Activated T-helper 17 cell treated with anti-CD3 and anti-CD28 coated beads, Interleukin-2, amount 50 U/mL, for 72 hours (primary cell): ENCODE measurements at regions not wholly inside any gene's neighbourhood (a gene's known extent, or its start where the extent isn't known, plus 50 kb on each side); places are given as distances from the start of the nearest gene placed in this dataset.

ENCODE experiments used
- ATAC-seq: fragments of 150-1000 bp; cut with Tn5 transposase; replicated peaks from 2 replicates; pipeline ENCODE4 v1.10.0; 2021; ENCODE audit warnings: mild to moderate bottlenecking, moderate library complexity
- H3K27ac Mint-ChIP-seq: one replicate; pipeline ENCODE4 v1.8.0; 2022; ENCODE audit warnings: mixed read lengths
- H3K27me3 Mint-ChIP-seq: one replicate; pipeline ENCODE4 v1.8.0; 2022; ENCODE audit warnings: mixed read lengths
- H3K36me3 Mint-ChIP-seq: one replicate; pipeline ENCODE4 v1.8.0; 2022; ENCODE audit warnings: low read depth, mild to moderate bottlenecking, mixed read lengths
- H3K4me1 Mint-ChIP-seq: one replicate; pipeline ENCODE4 v1.8.0; 2022; ENCODE audit warnings: mixed read lengths
- H3K4me3 Mint-ChIP-seq: one replicate; pipeline ENCODE4 v1.8.0; 2022; ENCODE audit warnings: mild to moderate bottlenecking, mixed read lengths
- H3K9me3 Mint-ChIP-seq: one replicate; pipeline ENCODE4 v1.8.0; 2022; ENCODE audit warnings: mixed read lengths

DNA sequence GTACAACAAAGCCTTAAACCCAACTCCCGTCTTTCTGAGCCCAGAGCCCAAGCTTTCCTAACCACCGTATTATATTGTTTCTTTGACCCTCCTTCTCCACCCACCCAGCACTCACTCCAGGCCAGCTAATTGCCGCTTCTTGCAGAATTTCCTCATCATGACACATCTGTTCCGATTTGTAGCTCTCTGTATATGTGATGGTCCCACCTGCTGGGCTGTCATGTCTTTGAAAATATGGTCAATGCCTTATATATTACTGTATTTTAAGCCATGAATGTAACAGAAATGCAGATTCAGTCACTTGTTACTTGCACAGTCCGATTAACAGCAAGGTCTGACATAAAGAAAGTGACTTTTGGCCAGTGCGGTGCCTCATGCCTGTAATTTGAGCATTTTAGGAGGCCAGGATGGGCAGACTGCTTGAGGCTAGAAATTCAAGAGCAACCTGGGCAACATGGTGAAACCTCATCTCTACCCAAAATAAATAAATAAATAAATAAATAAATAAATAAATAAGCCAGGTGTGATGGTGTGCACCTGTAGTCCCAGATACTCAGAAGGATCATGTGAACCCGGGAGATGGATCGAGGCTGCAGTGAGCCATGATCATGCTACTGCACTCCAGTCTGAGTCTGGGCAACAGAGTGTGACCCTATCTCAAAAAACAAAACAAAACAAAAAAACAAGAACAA lies 359.8 kb downstream of the ATP23 start:
- no peak overlapping the region for H3K4me3 Mint-ChIP-seq
- no peak for ATAC-seq
- no peaks in the 10 kb centered on the region for H3K4me1 Mint-ChIP-seq
- H3K36me3 Mint-ChIP-seq: no peaks in the 10 kb centered on the region
- H3K27me3 Mint-ChIP-seq: peaks cover 24% of the 10 kb centered on the region
- no peak overlapping the region for H3K27ac Mint-ChIP-seq
- H3K9me3 Mint-ChIP-seq: no peaks in the 10 kb centered on the region

GRCh38 chr12:58301730-58302122 lies 360.4 kb downstream of the ATP23 start:
- peaks cover 23% of the 10 kb centered on the region for H3K27me3 Mint-ChIP-seq
- no peak overlapping the region for H3K4me3 Mint-ChIP-seq
- no peaks in the 10 kb centered on the region for H3K4me1 Mint-ChIP-seq
- ATAC-seq: no peak
- H3K36me3 Mint-ChIP-seq: no peaks in the 10 kb centered on the region
- H3K27ac Mint-ChIP-seq: no peak overlapping the region
- no peaks in the 10 kb centered on the region for H3K9me3 Mint-ChIP-seq

DNA sequence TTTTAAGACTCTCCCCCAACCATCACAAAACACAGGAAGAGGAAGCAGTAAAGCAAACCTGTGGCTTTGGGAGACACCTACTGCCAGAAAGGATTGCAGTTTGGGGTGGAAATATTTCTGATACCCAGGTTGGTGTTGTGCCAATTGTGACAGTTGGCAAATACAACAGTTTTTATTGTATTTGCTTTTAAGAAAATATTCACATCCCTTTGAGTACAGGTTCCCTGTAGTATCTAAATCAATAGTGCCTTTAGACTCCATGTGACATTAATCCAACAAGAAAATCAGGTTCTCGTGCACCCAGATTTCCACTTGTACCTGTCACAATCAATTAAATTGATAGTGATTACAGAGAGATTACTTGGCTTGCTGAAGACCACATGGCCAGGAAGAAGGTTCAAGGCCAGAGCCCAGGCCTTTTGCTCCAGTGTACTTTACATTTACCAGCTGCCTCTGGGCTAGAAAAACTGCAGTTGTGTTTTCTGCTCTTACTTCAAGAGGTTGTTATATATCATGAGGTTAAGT lies 361.2 kb downstream of the ATP23 start:
- ATAC-seq: no peak

GRCh38 chr12:58306266-58307000 lies 365.1 kb downstream of the ATP23 start:
- no peak overlapping the region for H3K4me3 Mint-ChIP-seq
- no peaks in the 10 kb centered on the region for H3K9me3 Mint-ChIP-seq
- no peak for ATAC-seq
- peaks cover 13% of the 10 kb centered on the region for H3K27me3 Mint-ChIP-seq
- H3K4me1 Mint-ChIP-seq: no peaks in the 10 kb centered on the region
- no peak overlapping the region for H3K27ac Mint-ChIP-seq
- no peaks in the 10 kb centered on the region for H3K36me3 Mint-ChIP-seq

More for the DNA sequence above, 361.2 kb downstream of the ATP23 start:
- H3K4me3 Mint-ChIP-seq: no peak overlapping the region
- no peaks in the 10 kb centered on the region for H3K4me1 Mint-ChIP-seq
- no peaks in the 10 kb centered on the region for H3K9me3 Mint-ChIP-seq
- H3K27ac Mint-ChIP-seq: no peak overlapping the region
- peaks cover 16% of the 10 kb centered on the region for H3K27me3 Mint-ChIP-seq
- H3K36me3 Mint-ChIP-seq: no peaks in the 10 kb centered on the region

DNA sequence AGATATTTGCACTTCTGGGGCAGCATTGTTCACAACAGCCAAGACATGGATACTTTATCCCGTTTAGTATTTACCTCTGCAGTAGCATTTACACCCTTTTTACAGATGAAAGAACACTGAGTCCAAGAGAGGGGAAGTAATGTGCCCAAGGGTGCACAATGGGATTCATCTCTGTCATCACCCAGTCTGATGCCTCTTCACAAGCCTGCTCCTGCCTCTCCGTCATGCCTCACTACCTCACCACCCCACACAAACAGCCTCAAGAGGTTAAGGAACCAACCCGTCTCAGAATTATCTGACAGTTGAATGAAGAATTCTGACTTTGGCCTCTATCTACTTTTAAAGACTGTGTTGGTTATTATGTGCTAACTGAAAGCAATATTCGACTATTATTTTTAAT lies 368.4 kb downstream of the ATP23 start:
- Mint-ChIP-seq H3K9me3 (no peaks in the 10 kb centered on the region), H3K4me1 (no peaks in the 10 kb centered on the region), H3K27ac (no peak overlapping the region), H3K36me3 (no peaks in the 10 kb centered on the region), H3K27me3 (peaks cover 10% of the 10 kb centered on the region), H3K4me3 (no peak overlapping the region)
- ATAC-seq: no peak

GRCh38 chr12:58310368-58310767 lies 369.0 kb downstream of the ATP23 start:
- Mint-ChIP-seq H3K36me3 (no peaks in the 10 kb centered on the region), H3K9me3 (no peaks in the 10 kb centered on the region), H3K4me1 (no peaks in the 10 kb centered on the region), H3K4me3 (no peak overlapping the region), H3K27ac (no peak overlapping the region), H3K27me3 (peaks cover 10% of the 10 kb centered on the region)
- ATAC-seq: no peak

- no peaks in the 10 kb centered on the region for H3K4me1 Mint-ChIP-seq
- no peak for ATAC-seq
- H3K9me3 Mint-ChIP-seq: no peaks in the 10 kb centered on the region
- no peak overlapping the region for H3K27ac Mint-ChIP-seq
- H3K36me3 Mint-ChIP-seq: no peaks in the 10 kb centered on the region
- H3K4me3 Mint-ChIP-seq: no peak overlapping the region
- H3K27me3 Mint-ChIP-seq: peaks cover 10% of the 10 kb centered on the region
Measured at GRCh38 chr12:58310809-58311622, 369.6 kb downstream of the ATP23 start.

DNA sequence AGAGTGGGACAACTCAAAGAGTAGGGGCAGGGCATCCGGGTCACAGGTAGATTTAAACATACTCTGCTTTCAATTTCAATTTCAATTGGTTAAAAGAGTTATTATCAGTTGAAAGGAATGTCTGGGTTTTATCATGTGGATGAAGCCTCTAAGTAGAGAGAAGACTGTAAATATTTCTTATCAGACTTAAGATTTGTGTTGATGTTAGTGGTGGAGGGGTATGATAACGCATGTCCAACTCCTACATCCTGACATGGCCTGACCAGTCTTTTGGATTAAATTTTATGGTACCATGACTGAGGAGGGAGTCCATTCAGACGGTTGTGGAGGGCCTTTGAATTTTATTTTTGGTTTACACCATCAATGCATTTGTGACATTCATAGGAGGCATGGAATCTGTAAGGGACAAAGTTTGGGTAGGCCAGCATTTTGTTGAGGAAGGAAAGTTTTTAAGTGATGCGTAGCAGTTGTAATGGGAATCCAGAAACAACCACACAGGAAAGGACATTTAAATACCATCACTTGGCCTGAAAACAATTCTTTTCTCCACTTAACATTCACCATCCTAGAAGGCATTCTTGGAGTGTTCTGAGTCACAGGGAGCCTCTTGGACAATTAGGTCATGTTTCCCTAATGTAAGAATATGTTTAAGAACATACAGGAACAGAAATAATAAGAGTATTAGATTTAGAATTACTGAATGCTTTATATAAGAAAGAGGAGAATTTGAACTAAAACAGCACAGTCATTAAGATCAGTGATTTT lies 371.9 kb downstream of the ATP23 start:
- no peaks in the 10 kb centered on the region for H3K9me3 Mint-ChIP-seq
- H3K36me3 Mint-ChIP-seq: no peaks in the 10 kb centered on the region
- H3K27ac Mint-ChIP-seq: no peak overlapping the region
- no peak overlapping the region for H3K4me3 Mint-ChIP-seq
- no peak for ATAC-seq
- H3K27me3 Mint-ChIP-seq: peaks cover 12% of the 10 kb centered on the region
- H3K4me1 Mint-ChIP-seq: no peaks in the 10 kb centered on the region

- no peak for ATAC-seq
- H3K27ac Mint-ChIP-seq: no peak overlapping the region
- peaks cover 13% of the 10 kb centered on the region for H3K27me3 Mint-ChIP-seq
- H3K4me3 Mint-ChIP-seq: no peak overlapping the region
- no peaks in the 10 kb centered on the region for H3K4me1 Mint-ChIP-seq
- peaks cover 5% of the 10 kb centered on the region for H3K9me3 Mint-ChIP-seq
- H3K36me3 Mint-ChIP-seq: no peaks in the 10 kb centered on the region
Measured at GRCh38 chr12:58314610-58315009, 373.2 kb downstream of the ATP23 start.

GRCh38 chr12:58316926-58317325 lies 375.6 kb downstream of the ATP23 start:
- Mint-ChIP-seq H3K4me1 (no peaks in the 10 kb centered on the region), H3K36me3 (no peaks in the 10 kb centered on the region), H3K9me3 (peaks cover 5% of the 10 kb centered on the region), H3K4me3 (no peak overlapping the region), H3K27me3 (peaks cover 13% of the 10 kb centered on the region), H3K27ac (no peak overlapping the region)
- ATAC-seq: no peak

DNA sequence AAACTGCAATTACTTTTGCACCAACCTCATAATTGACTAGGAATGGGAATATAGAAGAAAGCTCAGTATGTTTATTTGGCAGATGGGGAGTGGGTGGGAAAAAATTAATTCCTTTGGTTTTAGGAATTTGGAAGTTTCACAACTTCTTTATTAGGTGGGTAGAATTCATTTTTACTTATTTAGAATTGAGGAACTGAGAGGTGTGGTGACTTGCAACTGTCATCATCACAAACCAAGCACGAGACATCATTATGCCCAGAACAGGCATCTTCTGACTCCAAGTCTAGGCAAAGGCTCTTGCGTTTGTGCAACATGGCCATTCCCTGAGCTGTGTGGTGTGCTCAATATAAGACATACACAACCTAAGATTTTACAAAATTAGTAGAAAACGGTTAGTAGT lies 380.0 kb downstream of the ATP23 start:
- Mint-ChIP-seq H3K4me3 (no peak overlapping the region), H3K36me3 (no peaks in the 10 kb centered on the region), H3K27ac (no peak overlapping the region), H3K9me3 (peaks cover 5% of the 10 kb centered on the region), H3K27me3 (peaks cover 13% of the 10 kb centered on the region), H3K4me1 (no peaks in the 10 kb centered on the region)
- ATAC-seq: no peak

DNA sequence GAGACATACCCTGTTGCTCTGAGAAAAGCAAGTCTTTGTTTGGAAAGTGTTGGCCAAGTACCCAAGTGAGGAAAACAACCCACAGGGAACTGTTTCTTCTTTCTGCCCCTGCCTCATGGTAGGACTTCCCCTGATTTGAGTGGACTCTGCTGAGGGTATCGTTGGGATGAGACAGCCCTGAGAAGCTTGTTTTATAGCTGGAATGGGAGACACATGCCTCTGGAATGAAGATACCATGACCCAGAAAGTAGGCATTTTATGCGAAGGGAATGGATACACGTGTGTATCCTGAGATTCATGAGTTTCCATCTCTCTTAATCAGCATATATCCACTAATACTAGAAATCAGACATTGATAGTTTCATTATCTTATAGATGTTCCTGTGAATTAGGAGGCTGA lies 382.3 kb downstream of the ATP23 start:
- no peak overlapping the region for H3K4me3 Mint-ChIP-seq
- no peaks in the 10 kb centered on the region for H3K36me3 Mint-ChIP-seq
- H3K4me1 Mint-ChIP-seq: no peaks in the 10 kb centered on the region
- peaks cover 7% of the 10 kb centered on the region for H3K27me3 Mint-ChIP-seq
- H3K27ac Mint-ChIP-seq: no peak overlapping the region
- ATAC-seq: no peak
- H3K9me3 Mint-ChIP-seq: peaks cover 5% of the 10 kb centered on the region

DNA sequence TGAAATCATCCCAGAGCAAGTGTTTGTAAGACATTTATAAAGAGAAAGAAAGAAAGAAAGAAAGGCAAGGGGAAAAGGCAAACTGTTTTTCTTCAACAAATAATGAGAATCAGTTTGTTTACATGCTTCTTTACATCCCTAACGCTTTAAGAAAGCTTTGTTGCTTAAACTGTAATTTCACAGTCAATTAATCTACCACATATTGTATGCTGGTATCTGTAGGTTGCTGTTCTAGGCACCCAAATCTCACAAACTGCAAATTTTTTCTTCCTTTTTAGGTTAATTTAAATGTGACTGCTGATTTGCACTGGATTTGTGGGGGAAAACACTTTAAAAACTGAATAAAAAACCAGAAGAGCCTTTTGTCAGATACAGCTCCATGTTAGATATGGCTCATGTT lies 384.2 kb downstream of the ATP23 start:
- H3K9me3 Mint-ChIP-seq: no peaks in the 10 kb centered on the region
- H3K27me3 Mint-ChIP-seq: peaks cover 3% of the 10 kb centered on the region
- H3K36me3 Mint-ChIP-seq: no peaks in the 10 kb centered on the region
- ATAC-seq: no peak
- H3K27ac Mint-ChIP-seq: no peak overlapping the region
- no peak overlapping the region for H3K4me3 Mint-ChIP-seq
- H3K4me1 Mint-ChIP-seq: no peaks in the 10 kb centered on the region

GRCh38 chr12:58326534-58326933 lies 385.2 kb downstream of the ATP23 start:
- Mint-ChIP-seq H3K36me3 (no peaks in the 10 kb centered on the region), H3K27ac (no peak overlapping the region), H3K27me3 (no peaks in the 10 kb centered on the region), H3K4me3 (no peak overlapping the region), H3K4me1 (no peaks in the 10 kb centered on the region), H3K9me3 (no peaks in the 10 kb centered on the region)
- no peak for ATAC-seq
